ENCODE measurements at regions not wholly inside any gene's neighbourhood (a gene's known extent, or its start where the extent isn't known, plus 50 kb on each side); places are given as distances from the start of the nearest gene placed in this dataset.

GRCh38 chr6:139776041-139776440, 401.6 kb upstream of the CITED2 start:
- Histone ChIP-seq H3K27ac (peak overlapping the region; percentile 13), H4K20me1 (ENCODE audit: low read depth) (no peaks in the 10 kb centered on the region), H3K9me3 (ENCODE audit: low read depth) (no peaks in the 10 kb centered on the region), H3F3A (ENCODE audit: low read depth) (peaks cover 44% of the 10 kb centered on the region), H3K79me2 (ENCODE audit: low read depth) (no peaks in the 10 kb centered on the region), H3K4me1 (peaks cover 49% of the 10 kb centered on the region), H3K4me3 (no peak overlapping the region), H3K27me3 (no peaks in the 10 kb centered on the region), H2AFZ (replicated peaks) (no peak overlapping the region), H3K4me2 (peak overlapping the region; percentile 74), H3K9ac (no peak overlapping the region), H3K36me3 (no peaks in the 10 kb centered on the region)
- peak overlapping the region; percentile 70 for H3K4me3 Mint-ChIP-seq
- peaks cover 5% of the 10 kb centered on the region for H3K27me3 Mint-ChIP-seq (ENCODE audit: insufficient read depth, low read depth)
- peak overlapping the region; percentile 95 for H3K27ac Mint-ChIP-seq
- no peaks in the 10 kb centered on the region for H3K36me3 Mint-ChIP-seq
- peaks cover 9% of the 10 kb centered on the region for H3K9me3 Mint-ChIP-seq
- TF ChIP-seq CTCF (IDR thresholded peaks at IDR 0.05): no peak
- no peak for TF ChIP-seq EZH2phosphoT487 (IDR thresholded peaks at IDR 0.05)
- no peak for TF ChIP-seq EZH2 (IDR thresholded peaks at IDR 0.05)
- DNase-seq (ENCODE audit: low spot score): peak; percentile 79
- peaks cover 51% of the 10 kb centered on the region for H3K4me1 Mint-ChIP-seq

- H2AFZ ChIP-seq (replicated peaks): no peak overlapping the region
- no peaks in the 10 kb centered on the region for H3K9me3 ChIP-seq (ENCODE audit: low read depth)
- H3K27me3 ChIP-seq: no peaks in the 10 kb centered on the region
- no peak for DNase-seq (ENCODE audit: low spot score)
- H3K36me3 ChIP-seq: no peaks in the 10 kb centered on the region
- TF ChIP-seq CTCF (IDR thresholded peaks at IDR 0.05) (no peak), EZH2 (IDR thresholded peaks at IDR 0.05) (no peak), EZH2phosphoT487 (IDR thresholded peaks at IDR 0.05) (no peak)
- peaks cover 13% of the 10 kb centered on the region for H3K4me1 ChIP-seq
- H3K9me3 Mint-ChIP-seq: peaks cover 10% of the 10 kb centered on the region
- no peak overlapping the region for H3K4me2 ChIP-seq
- H4K20me1 ChIP-seq (ENCODE audit: low read depth): no peaks in the 10 kb centered on the region
- H3K9ac ChIP-seq: no peak overlapping the region
- peaks cover 3% of the 10 kb centered on the region for H3K27me3 Mint-ChIP-seq (ENCODE audit: insufficient read depth, low read depth)
- no peak overlapping the region for H3K27ac ChIP-seq
- H3F3A ChIP-seq (ENCODE audit: low read depth): no peaks in the 10 kb centered on the region
- no peak overlapping the region for H3K4me3 Mint-ChIP-seq
- H3K4me3 ChIP-seq: no peak overlapping the region
- H3K36me3 Mint-ChIP-seq: no peaks in the 10 kb centered on the region
- peaks cover 22% of the 10 kb centered on the region for H3K4me1 Mint-ChIP-seq
- H3K79me2 ChIP-seq (ENCODE audit: low read depth): no peaks in the 10 kb centered on the region
- no peak overlapping the region for H3K27ac Mint-ChIP-seq
Measured at GRCh38 chr6:139768196-139768595, 393.7 kb upstream of the CITED2 start.

- H3K27me3 ChIP-seq: no peaks in the 10 kb centered on the region
- DNase-seq (ENCODE audit: low spot score): no peak
- no peaks in the 10 kb centered on the region for H3K79me2 ChIP-seq (ENCODE audit: low read depth)
- TF ChIP-seq CTCF (IDR thresholded peaks at IDR 0.05) (no peak), EZH2 (IDR thresholded peaks at IDR 0.05) (no peak), EZH2phosphoT487 (IDR thresholded peaks at IDR 0.05) (no peak)
- no peak overlapping the region for H3K4me2 ChIP-seq
- Mint-ChIP-seq H3K4me3 (no peak overlapping the region), H3K27me3 (ENCODE audit: insufficient read depth, low read depth) (peaks cover 3% of the 10 kb centered on the region), H3K27ac (no peak overlapping the region), H3K4me1 (peaks cover 35% of the 10 kb centered on the region), H3K36me3 (no peaks in the 10 kb centered on the region), H3K9me3 (peaks cover 7% of the 10 kb centered on the region)
- no peak overlapping the region for H3K27ac ChIP-seq
- H2AFZ ChIP-seq (replicated peaks): no peak overlapping the region
- no peak overlapping the region for H3K9ac ChIP-seq
- no peak overlapping the region for H3K4me3 ChIP-seq
- H4K20me1 ChIP-seq (ENCODE audit: low read depth): no peaks in the 10 kb centered on the region
- peaks cover 13% of the 10 kb centered on the region for H3K4me1 ChIP-seq
- H3K36me3 ChIP-seq: no peaks in the 10 kb centered on the region
- H3K9me3 ChIP-seq (ENCODE audit: low read depth): no peaks in the 10 kb centered on the region
- peaks cover 8% of the 10 kb centered on the region for H3F3A ChIP-seq (ENCODE audit: low read depth)
Measured at GRCh38 chr6:139766796-139767195, 392.3 kb upstream of the CITED2 start.
